ENCODE measurements at regions not wholly inside any gene's neighbourhood (a gene's known extent, or its start where the extent isn't known, plus 50 kb on each side); places are given as distances from the start of the nearest gene placed in this dataset.

- H3K9me3 ChIP-seq (ENCODE audit: control extremely low read depth in 1 of 5, control insufficient read depth in 4 of 5, insufficient read depth in 2 of 5, low read depth in 1 of 5, low read length in 4 of 5), result peaks cover 0 to 2% (median under 1%) of the 10 kb centered on the region in 5 experiments
- H3K27me3 ChIP-seq (replicated peaks in 2 of 5; ENCODE audit: control insufficient read depth in 4 of 5, insufficient read depth in 5 of 5, low read length in 4 of 5), result peaks cover 0 to 2% (median 0%) of the 10 kb centered on the region in 5 experiments
- H3K4me1 ChIP-seq (ENCODE audit: control extremely low read depth in 1 of 4, control insufficient read depth in 4 of 4, insufficient read depth in 4 of 4, low read length in 3 of 4), result no peaks in the 10 kb centered on the region
- H3K4me3 ChIP-seq (ENCODE audit: control insufficient read depth in 1 of 7, extremely low read depth in 1 of 7, insufficient read depth in 4 of 7, low read depth in 2 of 7, low read length in 6 of 7), result no peak overlapping the region
- ChIA-PET CTCF (no interaction called here), POLR2A (no interaction called here)
- H3K27ac ChIP-seq (ENCODE audit: insufficient read depth in 1 of 2, low read depth in 1 of 2, low read length in 2 of 2, poor library complexity in 1 of 2, severe bottlenecking in 2 of 2), result no peak overlapping the region
- DNase-seq, result no peak
- 96% methylated on average over 10 of the region's 11 CpGs for WGBS (ENCODE audit: insufficient coverage)
- H3K36me3 ChIP-seq (ENCODE audit: control insufficient read depth in 4 of 4, insufficient read depth in 4 of 4, low read length in 3 of 4), result no peaks in the 10 kb centered on the region
Measured at GRCh38 chr9:134981829-134982228, 64.1 kb upstream of the FCN1 start.

- no peak for DNase-seq
- WGBS (ENCODE audit: insufficient coverage), result 94% methylated on average over 5 of the region's 8 CpGs
- POLR2A ChIA-PET, result no interaction called here
- Histone ChIP-seq H3K27me3 (replicated peaks in 2 of 5; ENCODE audit: control insufficient read depth in 4 of 5, insufficient read depth in 5 of 5, low read length in 4 of 5) (peaks cover 0 to 2% (median 0%) of the 10 kb centered on the region in 5 experiments), H3K9me3 (ENCODE audit: control extremely low read depth in 1 of 5, control insufficient read depth in 4 of 5, insufficient read depth in 2 of 5, low read depth in 1 of 5, low read length in 4 of 5) (peaks cover 0 to 7% (median 4%) of the 10 kb centered on the region in 5 experiments), H3K27ac (ENCODE audit: insufficient read depth in 1 of 2, low read depth in 1 of 2, low read length in 2 of 2, poor library complexity in 1 of 2, severe bottlenecking in 2 of 2) (no peak overlapping the region), H3K4me3 (ENCODE audit: control insufficient read depth in 1 of 7, extremely low read depth in 1 of 7, insufficient read depth in 4 of 7, low read depth in 2 of 7, low read length in 6 of 7) (no peak overlapping the region), H3K36me3 (ENCODE audit: control insufficient read depth in 4 of 4, insufficient read depth in 4 of 4, low read length in 3 of 4) (no peaks in the 10 kb centered on the region), H3K4me1 (ENCODE audit: control extremely low read depth in 1 of 4, control insufficient read depth in 4 of 4, insufficient read depth in 4 of 4, low read length in 3 of 4) (no peaks in the 10 kb centered on the region)
- CTCF ChIA-PET, result no interaction called here
Measured at GRCh38 chr9:134982311-134982710, 64.6 kb upstream of the FCN1 start.

- no peak overlapping the region for H3K27ac ChIP-seq (ENCODE audit: insufficient read depth in 1 of 2, low read depth in 1 of 2, low read length in 2 of 2, poor library complexity in 1 of 2, severe bottlenecking in 2 of 2)
- POLR2A ChIA-PET, result no interaction called here
- no peak overlapping the region for H3K4me3 ChIP-seq (ENCODE audit: control insufficient read depth in 1 of 7, extremely low read depth in 1 of 7, insufficient read depth in 4 of 7, low read depth in 2 of 7, low read length in 6 of 7)
- WGBS (ENCODE audit: insufficient coverage), result 45% methylated on average over 11 of the region's 15 CpGs
- no peaks in the 10 kb centered on the region for H3K4me1 ChIP-seq (ENCODE audit: control extremely low read depth in 1 of 4, control insufficient read depth in 4 of 4, insufficient read depth in 4 of 4, low read length in 3 of 4)
- H3K27me3 ChIP-seq (replicated peaks in 2 of 5; ENCODE audit: control insufficient read depth in 4 of 5, insufficient read depth in 5 of 5, low read length in 4 of 5), result peaks cover 0 to 5% (median 2%) of the 10 kb centered on the region in 5 experiments
- no peaks in the 10 kb centered on the region for H3K36me3 ChIP-seq (ENCODE audit: control insufficient read depth in 4 of 4, insufficient read depth in 4 of 4, low read length in 3 of 4)
- DNase-seq, result no peak
- CTCF ChIA-PET, result interaction anchor here (0.6 to 1.2 kb wide), 2 partner anchors 20 to 61 kb away, joined by 3 read pairs; no protein-coding TSS in a partner anchor
- peaks cover 0 to 7% (median 4%) of the 10 kb centered on the region in 5 experiments for H3K9me3 ChIP-seq (ENCODE audit: control extremely low read depth in 1 of 5, control insufficient read depth in 4 of 5, insufficient read depth in 2 of 5, low read depth in 1 of 5, low read length in 4 of 5)
Measured at GRCh38 chr9:134983074-134983473, 65.4 kb upstream of the FCN1 start.

- H3K27ac ChIP-seq (ENCODE audit: insufficient read depth in 1 of 2, low read depth in 1 of 2, low read length in 2 of 2, poor library complexity in 1 of 2, severe bottlenecking in 2 of 2), result no peak overlapping the region
- H3K36me3 ChIP-seq (ENCODE audit: control insufficient read depth in 4 of 4, insufficient read depth in 4 of 4, low read length in 3 of 4), result no peaks in the 10 kb centered on the region
- POLR2A ChIA-PET, result no interaction called here
- no peak overlapping the region for H3K4me3 ChIP-seq (ENCODE audit: control insufficient read depth in 1 of 7, extremely low read depth in 1 of 7, insufficient read depth in 4 of 7, low read depth in 2 of 7, low read length in 6 of 7)
- H3K9me3 ChIP-seq (ENCODE audit: control extremely low read depth in 1 of 5, control insufficient read depth in 4 of 5, insufficient read depth in 2 of 5, low read depth in 1 of 5, low read length in 4 of 5), result peaks cover 0 to 7% (median 4%) of the 10 kb centered on the region in 5 experiments
- CTCF ChIA-PET, result interaction anchor here (0.6 to 1.2 kb wide), 3 partner anchors 20 to 1180 kb away, joined by 3 to 4 read pairs (median 3); no protein-coding TSS in a partner anchor
- DNase-seq, result no peak
- no peaks in the 10 kb centered on the region for H3K4me1 ChIP-seq (ENCODE audit: control extremely low read depth in 1 of 4, control insufficient read depth in 4 of 4, insufficient read depth in 4 of 4, low read length in 3 of 4)
- H3K27me3 ChIP-seq (replicated peaks in 2 of 5; ENCODE audit: control insufficient read depth in 4 of 5, insufficient read depth in 5 of 5, low read length in 4 of 5), result peaks cover 0 to 5% (median 2%) of the 10 kb centered on the region in 5 experiments
- 93% methylated on average over 13 of the region's 14 CpGs for WGBS (ENCODE audit: insufficient coverage)
Measured at GRCh38 chr9:134983506-134984371, 66.0 kb upstream of the FCN1 start.

- H3K4me3 ChIP-seq (ENCODE audit: control insufficient read depth in 1 of 7, extremely low read depth in 1 of 7, insufficient read depth in 4 of 7, low read depth in 2 of 7, low read length in 6 of 7), result no peak overlapping the region
- CTCF ChIA-PET, result no interaction called here
- POLR2A ChIA-PET, result no interaction called here
- H3K27ac ChIP-seq (ENCODE audit: insufficient read depth in 1 of 2, low read depth in 1 of 2, low read length in 2 of 2, poor library complexity in 1 of 2, severe bottlenecking in 2 of 2), result no peak overlapping the region
- 97% methylated on average over 23 of the region's 23 CpGs for WGBS (ENCODE audit: insufficient coverage)
- no peaks in the 10 kb centered on the region for H3K4me1 ChIP-seq (ENCODE audit: control extremely low read depth in 1 of 4, control insufficient read depth in 4 of 4, insufficient read depth in 4 of 4, low read length in 3 of 4)
- H3K27me3 ChIP-seq (replicated peaks in 2 of 5; ENCODE audit: control insufficient read depth in 4 of 5, insufficient read depth in 5 of 5, low read length in 4 of 5), result peaks cover 0 to 5% (median 2%) of the 10 kb centered on the region in 5 experiments
- no peaks in the 10 kb centered on the region for H3K36me3 ChIP-seq (ENCODE audit: control insufficient read depth in 4 of 4, insufficient read depth in 4 of 4, low read length in 3 of 4)
- no peak for DNase-seq
- H3K9me3 ChIP-seq (ENCODE audit: control extremely low read depth in 1 of 5, control insufficient read depth in 4 of 5, insufficient read depth in 2 of 5, low read depth in 1 of 5, low read length in 4 of 5), result peaks cover 0 to 7% (median 4%) of the 10 kb centered on the region in 5 experiments
Measured at GRCh38 chr9:134984372-134985265, 66.9 kb upstream of the FCN1 start.

GRCh38 chr9:134985451-134985850 is 67.7 kb upstream of the FCN1 start:
- Histone ChIP-seq H3K27me3 (replicated peaks in 2 of 5; ENCODE audit: control insufficient read depth in 4 of 5, insufficient read depth in 5 of 5, low read length in 4 of 5) (peaks cover 0 to 5% (median 2%) of the 10 kb centered on the region in 5 experiments), H3K4me3 (ENCODE audit: control insufficient read depth in 1 of 7, extremely low read depth in 1 of 7, insufficient read depth in 4 of 7, low read depth in 2 of 7, low read length in 6 of 7) (no peak overlapping the region), H3K36me3 (ENCODE audit: control insufficient read depth in 4 of 4, insufficient read depth in 4 of 4, low read length in 3 of 4) (no peaks in the 10 kb centered on the region), H3K4me1 (ENCODE audit: control extremely low read depth in 1 of 4, control insufficient read depth in 4 of 4, insufficient read depth in 4 of 4, low read length in 3 of 4) (no peaks in the 10 kb centered on the region), H3K9me3 (ENCODE audit: control extremely low read depth in 1 of 5, control insufficient read depth in 4 of 5, insufficient read depth in 2 of 5, low read depth in 1 of 5, low read length in 4 of 5) (peaks cover 0 to 7% (median 4%) of the 10 kb centered on the region in 5 experiments), H3K27ac (ENCODE audit: insufficient read depth in 1 of 2, low read depth in 1 of 2, low read length in 2 of 2, poor library complexity in 1 of 2, severe bottlenecking in 2 of 2) (no peak overlapping the region)
- WGBS (ENCODE audit: insufficient coverage), result 91% methylated on average over 5 of the region's 7 CpGs
- POLR2A ChIA-PET, result interaction anchor here (0.6 kb wide), 1 partner anchor 110 kb away, joined by 4 read pairs; no protein-coding TSS in a partner anchor
- DNase-seq, result no peak
- CTCF ChIA-PET, result no interaction called here

Measured in common myeloid progenitor, CD34-positive (primary cell).